T-helper 9 cell (primary cell): ENCODE measurements at regions not wholly inside any gene's neighbourhood (a gene's known extent, or its start where the extent isn't known, plus 50 kb on each side); places are given as distances from the start of the nearest gene placed in this dataset.

Experiments
- DNase-seq: peaks from one replicate; pipeline ENCODE4 v3.0.0-alpha.2; 2020

- DNase-seq = no peak
Measured at GRCh38 chr1:98054786-98055185, 134.0 kb upstream of the DPYD start.

GRCh38 chr1:98054367-98054701 is 133.5 kb upstream of the DPYD start:
- DNase-seq = no peak

GRCh38 chr1:98053471-98054366 is 132.9 kb upstream of the DPYD start:
- DNase-seq = peak; percentile 39

- DNase-seq = peak; percentile 56
Measured at GRCh38 chr1:98051065-98051675, 130.3 kb upstream of the DPYD start.

GRCh38 chr1:98049370-98050135 is 128.7 kb upstream of the DPYD start:
- DNase-seq = no peak

- DNase-seq = no peak
Measured at GRCh38 chr1:98048751-98049325, 128.0 kb upstream of the DPYD start.

GRCh38 chr1:98048244-98048643 is 127.4 kb upstream of the DPYD start:
- peak; percentile 54 for DNase-seq

GRCh38 chr1:98047171-98047570 is 126.3 kb upstream of the DPYD start:
- no peak for DNase-seq

GRCh38 chr1:98045767-98046641 is 125.2 kb upstream of the DPYD start:
- no peak for DNase-seq

- DNase-seq = no peak
Measured at GRCh38 chr1:98045211-98045766, 124.5 kb upstream of the DPYD start.

GRCh38 chr1:98044766-98045165 is 123.9 kb upstream of the DPYD start:
- DNase-seq = no peak

GRCh38 chr1:98044071-98044697 is 123.3 kb upstream of the DPYD start:
- DNase-seq = no peak

- no peak for DNase-seq
Measured at GRCh38 chr1:98035602-98036002, 114.8 kb upstream of the DPYD start.

- no peak for DNase-seq
Measured at GRCh38 chr1:98034505-98034904, 113.7 kb upstream of the DPYD start.

- no peak for DNase-seq
Measured at GRCh38 chr1:98032958-98033357, 112.1 kb upstream of the DPYD start.

- no peak for DNase-seq
Measured at GRCh38 chr1:98030976-98031375, 110.1 kb upstream of the DPYD start.

- no peak for DNase-seq
Measured at GRCh38 chr1:98030483-98030882, 109.6 kb upstream of the DPYD start.

- no peak for DNase-seq
Measured at GRCh38 chr1:98028800-98029199, 108.0 kb upstream of the DPYD start.

- no peak for DNase-seq
Measured at GRCh38 chr1:98027103-98027705, 106.4 kb upstream of the DPYD start.

GRCh38 chr1:98025858-98026257 is 105.0 kb upstream of the DPYD start:
- no peak for DNase-seq

GRCh38 chr1:98021126-98021525 is 100.3 kb upstream of the DPYD start:
- no peak for DNase-seq
